GM23338 (cell line): ENCODE measurements at regions not wholly inside any gene's neighbourhood (a gene's known extent, or its start where the extent isn't known, plus 50 kb on each side); places are given as distances from the start of the nearest gene placed in this dataset.

Source experiments
- ATAC-seq: fragments of 200-7000 bp; cut with Tn5 transposase; 3 replicates; pipeline ENCODE4 v1.9.1; 2020
- DNase-seq: peaks from one replicate; pipeline ENCODE4 v3.0.0-alpha.2; 2015; ENCODE audit warnings: low spot score
- H2AFZ ChIP-seq: fragments of 200-600 bp; sonication (generic); 2 replicates; pipeline ENCODE4 v1.8.0; 2016; ENCODE audit warnings: antibody characterized with exemption, mild to moderate bottlenecking, moderate library complexity
- H3F3A ChIP-seq: fragments of 200-600 bp; sonication (generic); replicated peaks from 2 replicates; pipeline ENCODE4 v1.8.0; 2017; ENCODE audit warnings: antibody characterized with exemption, mixed run types, low read depth
- H3K27ac ChIP-seq: fragments of 200-600 bp; sonication (generic); 2 replicates; pipeline ENCODE4 v1.6.1; 2016; ENCODE audit warnings: low read depth
- H3K27me3 ChIP-seq: fragments of 200-600 bp; sonication (generic); 2 replicates; pipeline ENCODE4 v1.8.0; 2016; ENCODE audit warnings: mild to moderate bottlenecking, mixed run types, moderate library complexity; ENCODE audit not compliant: insufficient read depth
- H3K36me3 ChIP-seq: fragments of 200-600 bp; sonication (generic); 2 replicates; pipeline ENCODE4 v1.8.0; 2016; ENCODE audit warnings: mild to moderate bottlenecking; ENCODE audit not compliant: insufficient read depth
- H3K4me1 ChIP-seq: fragments of 200-600 bp; sonication (generic); 2 replicates; pipeline ENCODE4 v1.8.0; 2016; ENCODE audit warnings: mild to moderate bottlenecking, moderate library complexity; ENCODE audit not compliant: insufficient read depth
- H3K4me2 ChIP-seq: fragments of 200-600 bp; sonication (generic); 2 replicates; pipeline ENCODE4 v1.7.1; 2017; ENCODE audit warnings: mixed run types
- H3K4me3 ChIP-seq: fragments of 200-600 bp; sonication (generic); 2 replicates; pipeline ENCODE4 v1.6.1; 2016; ENCODE audit warnings: mixed run types
- H3K79me2 ChIP-seq: fragments of 200-600 bp; sonication (generic); replicated peaks from 2 replicates; pipeline ENCODE4 v1.8.0; 2017; ENCODE audit warnings: mild to moderate bottlenecking; ENCODE audit not compliant: insufficient read depth
- H3K9me2 ChIP-seq: fragments of 200-600 bp; sonication (generic); 2 replicates; pipeline ENCODE4 v1.8.0; 2017; ENCODE audit not compliant: insufficient read depth
- H4K20me1 ChIP-seq: fragments of 200-600 bp; sonication (generic); replicated peaks from 2 replicates; pipeline ENCODE4 v1.8.0; 2017; ENCODE audit warnings: mild to moderate bottlenecking; ENCODE audit not compliant: insufficient read depth
- H3K27ac Mint-ChIP-seq: 2 replicates; pipeline ENCODE4 v1.8.0; 2020; ENCODE audit warnings: inconsistent platforms, mild to moderate bottlenecking, moderate library complexity, mixed read lengths
- H3K27me3 Mint-ChIP-seq: 3 replicates; pipeline ENCODE4 v1.8.0; 2022; ENCODE audit warnings: low read depth, mild to moderate bottlenecking, moderate library complexity, mixed read lengths, inconsistent platforms; ENCODE audit not compliant: insufficient read depth, poor library complexity
- H3K36me3 Mint-ChIP-seq: 3 replicates; pipeline ENCODE4 v1.8.0; 2021; ENCODE audit warnings: low read depth, mild to moderate bottlenecking, inconsistent platforms, moderate library complexity, mixed read lengths
- H3K4me1 Mint-ChIP-seq: 3 replicates; pipeline ENCODE4 v1.8.0; 2020; ENCODE audit warnings: mild to moderate bottlenecking, inconsistent platforms, mixed read lengths
- H3K4me3 Mint-ChIP-seq: 3 replicates; pipeline ENCODE4 v1.8.0; 2021; ENCODE audit warnings: moderate library complexity, mild to moderate bottlenecking, inconsistent platforms, mixed read lengths
- H3K9me3 Mint-ChIP-seq: 3 replicates; pipeline ENCODE4 v1.8.0; 2020; ENCODE audit warnings: moderate library complexity, mild to moderate bottlenecking, inconsistent platforms, mixed read lengths
- CTCF ChIP-seq, 2 experiments: fragments of 200-600 bp in 1 of 2; sonication (generic) in 1 of 2; conservative IDR thresholded peaks; 2 replicates each; pipeline versions ENCODE4 v1.5.1 to v1.6.1; 2016 to 2017; ENCODE audit warnings: antibody characterized with exemption in 2 of 2, low read depth in 2 of 2, mild to moderate bottlenecking in 2 of 2, moderate library complexity in 1 of 2
- ETS1 ChIP-seq: IDR thresholded peaks from 2 replicates; pipeline ENCODE4 v1.6.1; 2016; ENCODE audit warnings: antibody characterized with exemption
- EZH2 ChIP-seq: fragments of 200-600 bp; sonication (generic); IDR thresholded peaks from one replicate; pipeline ENCODE4 v1.8.0; 2017; ENCODE audit warnings: antibody characterized with exemption, mild to moderate bottlenecking, low read depth; ENCODE audit not compliant: unreplicated experiment
- EZH2phosphoT487 ChIP-seq: fragments of 200-600 bp; sonication (generic); IDR thresholded peaks from one replicate; pipeline ENCODE4 v1.8.1; 2018; ENCODE audit warnings: antibody characterized with exemption; ENCODE audit not compliant: unreplicated experiment
- JUNB ChIP-seq: IDR thresholded peaks from one replicate; pipeline ENCODE4 v1.6.1; 2016; ENCODE audit warnings: antibody characterized with exemption; ENCODE audit not compliant: unreplicated experiment
- NANOG ChIP-seq: IDR thresholded peaks from 2 replicates; pipeline ENCODE4 v1.6.1; 2016; ENCODE audit warnings: antibody characterized with exemption, borderline replicate concordance
- ZNF331 ChIP-seq: fragments of 250-450 bp; sonication (Bioruptor Pico); IDR thresholded peaks from 2 replicates; pipeline ENCODE4 v1.5.0; 2020; ENCODE audit warnings: low read depth, mild to moderate bottlenecking, moderate library complexity

DNA sequence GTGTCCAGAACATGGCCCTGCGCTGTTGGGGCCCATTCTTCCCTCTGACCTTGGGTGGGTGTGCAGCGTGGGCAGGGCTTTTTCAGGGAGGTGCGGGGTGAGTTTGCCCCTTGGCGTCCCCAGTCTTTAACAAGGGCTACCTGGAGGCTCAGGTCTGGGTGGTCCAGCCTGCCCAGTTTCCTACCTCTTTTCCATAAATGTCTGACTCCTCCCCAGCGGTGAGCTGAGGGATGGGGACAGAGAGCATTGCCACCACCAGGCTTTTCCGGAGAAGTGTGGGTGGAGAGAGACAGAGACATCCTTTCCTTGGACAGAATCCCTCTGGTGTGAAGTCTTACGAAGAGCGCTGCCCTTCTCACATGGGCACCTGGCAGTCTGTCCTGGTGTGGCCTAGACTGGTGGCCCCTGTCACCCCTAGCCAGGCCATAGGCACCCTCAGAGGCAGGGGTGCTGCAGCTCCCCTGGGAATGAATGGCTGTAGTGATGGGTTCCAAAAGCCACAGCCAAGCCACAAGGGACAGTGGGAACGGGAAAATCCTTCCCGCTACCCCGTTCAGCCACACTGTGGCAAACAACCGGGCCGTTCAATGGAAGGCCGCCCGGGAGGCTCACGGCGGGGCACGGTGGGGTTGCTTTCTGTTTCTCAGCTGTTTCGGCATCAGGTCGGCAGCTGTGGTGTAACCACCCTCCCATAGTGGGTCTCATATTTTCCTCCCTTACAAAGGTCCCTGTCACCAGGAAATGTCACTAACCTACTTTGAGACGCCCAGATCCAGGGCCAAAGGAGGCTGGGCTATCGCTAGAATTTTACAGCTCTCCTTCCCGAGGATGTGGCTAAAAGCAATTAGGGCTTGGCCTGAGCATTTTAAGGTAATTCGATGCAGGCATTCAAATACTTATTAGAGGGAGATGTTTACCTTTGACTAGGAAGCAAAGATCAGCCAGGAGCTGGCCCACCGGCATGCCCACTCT is 61.9 kb upstream of the GSE1 start:
- no peaks in the 10 kb centered on the region for H4K20me1 ChIP-seq
- peaks cover 18% of the 10 kb centered on the region for H3K4me1 ChIP-seq
- H3K4me2 ChIP-seq, result peak overlapping the region; percentile 40; the same call in 1 of the 2 replicates
- H3K27me3 ChIP-seq, result peaks cover 9% of the 10 kb centered on the region
- Mint-ChIP-seq H3K4me1 (peaks cover 17% of the 10 kb centered on the region), H3K27ac (no peak overlapping the region), H3K27me3 (peaks cover 28% of the 10 kb centered on the region), H3K4me3 (peak overlapping the region; percentile 39; the same call in 2 of the 3 replicates), H3K9me3 (no peaks in the 10 kb centered on the region), H3K36me3 (no peaks in the 10 kb centered on the region)
- no peak for DNase-seq
- peaks cover 5% of the 10 kb centered on the region for H3K79me2 ChIP-seq
- H3K36me3 ChIP-seq, result no peaks in the 10 kb centered on the region
- no peaks in the 10 kb centered on the region for H3K9me2 ChIP-seq
- H3F3A ChIP-seq, result peaks cover 27% of the 10 kb centered on the region; the same call in 1 of the 2 replicates
- H3K4me3 ChIP-seq, result no peak overlapping the region
- no peak overlapping the region for H3K27ac ChIP-seq
- no peak overlapping the region for H2AFZ ChIP-seq
- TF ChIP-seq JUNB, result no peak
- no peak for TF ChIP-seq EZH2
- TF ChIP-seq ZNF331 (CRISPR knock-in tag), result no peak
- TF ChIP-seq CTCF (conservative IDR thresholded peaks at IDR 0.05; ENCODE audit: low read depth in 2 of 2), result 0 out of 4 replicates have a peak, but pooled peaks of 1 of the 2 experiments have one; percentile 4
- no peak for ATAC-seq

GRCh38 chr16:85552980-85553435 is 60.1 kb upstream of the GSE1 start:
- no peak for TF ChIP-seq ETS1
- no peak for TF ChIP-seq CTCF (conservative IDR thresholded peaks at IDR 0.05; ENCODE audit: low read depth in 2 of 2)
- no peak for TF ChIP-seq EZH2
- no peak for TF ChIP-seq EZH2phosphoT487
- TF ChIP-seq NANOG, result no peak
- no peak for TF ChIP-seq ZNF331 (CRISPR knock-in tag)
- Mint-ChIP-seq H3K36me3 (no peaks in the 10 kb centered on the region), H3K4me3 (peak overlapping the region; percentile 73), H3K27ac (no peak overlapping the region; the same call in 1 of the 2 replicates), H3K4me1 (peaks cover 21% of the 10 kb centered on the region), H3K27me3 (peaks cover 25% of the 10 kb centered on the region), H3K9me3 (no peaks in the 10 kb centered on the region)
- ATAC-seq (peak; percentile 49), DNase-seq (peak; percentile 86)
- Histone ChIP-seq H4K20me1 (no peaks in the 10 kb centered on the region), H3K27ac (no peak overlapping the region), H3F3A (peaks cover 35% of the 10 kb centered on the region), H3K4me3 (peak overlapping the region; percentile 92), H2AFZ (no peak overlapping the region), H3K4me2 (peak overlapping the region; percentile 99), H3K79me2 (peaks cover 5% of the 10 kb centered on the region), H3K27me3 (peaks cover 9% of the 10 kb centered on the region), H3K36me3 (no peaks in the 10 kb centered on the region), H3K9me2 (no peaks in the 10 kb centered on the region), H3K4me1 (peaks cover 25% of the 10 kb centered on the region)
